AG04449 (cell line): ENCODE measurements at regions not wholly inside any gene's neighbourhood (a gene's known extent, or its start where the extent isn't known, plus 50 kb on each side); places are given as distances from the start of the nearest gene placed in this dataset.

Experiments
- CTCF ChIA-PET: fragments of 350-600 bp; formaldehyde crosslinking; extraction: SDS; loops from one replicate; lab custom pipeline; 2021; ENCODE audit warnings: antibody characterized with exemption; lab: Yijun Ruan, JAX
- POLR2A ChIA-PET: fragments of 400-600, 350-600 bp; formaldehyde crosslinking; extraction: SDS; loops from one replicate; lab custom pipeline; 2020; ENCODE audit warnings: antibody characterized with exemption, inconsistent platforms; lab: Yijun Ruan, JAX
- DNase-seq: peaks from one replicate; pipeline ENCODE4 v3.0.0-alpha.2; 2010; ENCODE audit warnings: low read depth, low spot score
- H3K4me3 ChIP-seq: 2 replicates; pipeline ENCODE4 v1.5.1; 2011; ENCODE audit warnings: low read depth, mild to moderate bottlenecking, control low read depth, low read length
- TF ChIP-seq, protein P1 (sequence below): IDR thresholded peaks from one replicate; pipeline ENCODE4 v1.5.1; 2011; ENCODE audit warnings: mild to moderate bottlenecking, moderate library complexity, low read length, control low read depth, inconsistent platforms; ENCODE audit not compliant: insufficient read depth; ENCODE audit errors: missing control alignments

DNA sequence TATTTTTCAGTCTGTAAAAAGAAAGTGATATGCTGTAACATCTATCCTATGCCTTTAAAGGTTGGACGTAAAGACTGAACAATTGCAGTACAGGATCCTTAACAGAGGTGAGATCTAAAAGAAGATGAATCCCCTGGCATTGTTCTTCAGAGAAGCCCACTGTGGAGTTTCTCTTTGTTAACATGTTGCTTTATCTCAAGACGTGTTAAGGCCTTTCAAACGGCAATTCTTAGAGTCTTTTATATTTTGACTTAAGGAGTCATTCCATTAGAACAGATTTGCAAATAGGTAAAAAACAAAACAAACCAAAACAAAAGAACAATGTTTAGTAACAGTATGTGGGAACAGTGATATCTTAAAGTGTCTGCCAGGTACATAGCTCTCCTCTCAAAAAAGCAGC, 225.1 kb upstream of the ZP4 start:
- POLR2A ChIA-PET: no interaction called here
- TF ChIP-seq, protein P1, sequence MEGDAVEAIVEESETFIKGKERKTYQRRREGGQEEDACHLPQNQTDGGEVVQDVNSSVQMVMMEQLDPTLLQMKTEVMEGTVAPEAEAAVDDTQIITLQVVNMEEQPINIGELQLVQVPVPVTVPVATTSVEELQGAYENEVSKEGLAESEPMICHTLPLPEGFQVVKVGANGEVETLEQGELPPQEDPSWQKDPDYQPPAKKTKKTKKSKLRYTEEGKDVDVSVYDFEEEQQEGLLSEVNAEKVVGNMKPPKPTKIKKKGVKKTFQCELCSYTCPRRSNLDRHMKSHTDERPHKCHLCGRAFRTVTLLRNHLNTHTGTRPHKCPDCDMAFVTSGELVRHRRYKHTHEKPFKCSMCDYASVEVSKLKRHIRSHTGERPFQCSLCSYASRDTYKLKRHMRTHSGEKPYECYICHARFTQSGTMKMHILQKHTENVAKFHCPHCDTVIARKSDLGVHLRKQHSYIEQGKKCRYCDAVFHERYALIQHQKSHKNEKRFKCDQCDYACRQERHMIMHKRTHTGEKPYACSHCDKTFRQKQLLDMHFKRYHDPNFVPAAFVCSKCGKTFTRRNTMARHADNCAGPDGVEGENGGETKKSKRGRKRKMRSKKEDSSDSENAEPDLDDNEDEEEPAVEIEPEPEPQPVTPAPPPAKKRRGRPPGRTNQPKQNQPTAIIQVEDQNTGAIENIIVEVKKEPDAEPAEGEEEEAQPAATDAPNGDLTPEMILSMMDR: no peak
- CTCF ChIA-PET: no interaction called here
- no peak for DNase-seq
- no peak overlapping the region for H3K4me3 ChIP-seq

DNA sequence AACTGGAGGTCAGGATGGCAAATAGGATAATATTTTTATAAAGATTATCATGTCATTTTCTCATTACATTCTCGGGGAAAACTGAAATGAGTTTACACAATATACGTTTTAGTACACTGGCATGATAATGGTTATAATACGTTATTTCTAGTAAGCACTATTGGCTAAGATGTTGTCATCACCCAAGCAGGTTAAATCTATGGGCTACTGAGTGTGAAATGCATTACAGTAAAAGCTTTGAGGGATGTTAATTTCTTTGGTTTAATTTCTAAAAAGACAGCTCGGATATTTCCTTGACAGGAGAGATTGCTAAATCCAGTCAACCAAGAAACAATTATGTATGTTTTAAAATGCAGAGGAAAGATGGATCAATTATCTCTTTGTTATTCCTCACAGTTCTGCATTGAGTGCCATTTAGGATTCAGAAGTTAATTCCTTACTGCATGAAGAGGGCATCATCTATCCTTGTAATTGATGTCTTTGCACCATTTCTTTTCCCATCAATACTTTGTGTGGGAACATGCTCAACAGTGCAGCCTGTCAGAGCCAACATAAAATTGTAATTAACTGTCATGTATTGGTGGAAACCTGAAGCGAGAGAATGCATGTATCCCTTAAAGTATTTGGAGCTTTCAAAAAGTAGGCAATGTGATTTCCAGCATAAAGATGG, 222.4 kb upstream of the ZP4 start:
- ChIA-PET POLR2A (no interaction called here), CTCF (no interaction called here)
- no peak overlapping the region for H3K4me3 ChIP-seq
- no peak for DNase-seq
- TF ChIP-seq, protein P1: no peak

DNA sequence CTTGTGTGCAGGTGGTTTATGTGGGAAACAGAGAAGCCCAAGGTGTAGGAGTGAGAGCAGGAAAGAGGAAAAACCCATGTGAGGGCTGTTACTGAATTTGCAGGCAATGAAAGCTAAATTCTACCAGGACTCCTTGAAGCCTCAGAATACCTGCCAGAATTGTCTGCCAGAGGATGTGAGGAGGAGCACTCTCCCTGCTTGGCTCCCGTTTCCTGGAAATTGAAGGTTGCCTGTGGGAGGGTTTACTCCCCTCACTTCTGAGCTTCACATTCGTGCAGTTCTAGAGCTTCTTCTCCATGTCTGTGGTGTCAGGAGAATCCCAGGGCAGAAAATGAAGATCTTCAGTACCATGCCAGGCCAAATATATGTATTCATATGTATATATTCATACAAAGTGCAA, 220.8 kb upstream of the ZP4 start:
- TF ChIP-seq, protein P1: no peak

DNA sequence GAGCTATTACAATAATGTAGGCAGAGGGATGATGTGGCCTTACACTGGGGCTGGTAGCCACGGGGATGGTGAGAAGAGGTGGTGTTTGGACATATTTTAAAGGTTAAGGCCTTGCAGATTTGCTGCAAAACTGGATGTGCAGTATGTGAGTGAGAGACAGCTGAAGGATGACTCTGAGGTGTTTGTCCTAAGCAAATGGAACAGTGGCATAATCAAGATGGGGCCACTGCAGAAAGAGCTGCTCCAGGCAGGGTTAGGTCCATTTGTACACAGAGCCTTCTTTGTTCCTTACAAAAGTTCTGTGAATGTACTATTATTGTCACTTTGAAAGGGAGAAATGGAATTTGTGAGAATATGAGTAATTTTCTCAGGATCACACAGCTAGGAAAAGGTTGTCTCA, 220.4 kb upstream of the ZP4 start:
- H3K4me3 ChIP-seq: no peak overlapping the region
- ChIA-PET POLR2A (no interaction called here), CTCF (no interaction called here)
- TF ChIP-seq, protein P1: no peak
- DNase-seq: no peak

More for the DNA sequence above, 220.8 kb upstream of the ZP4 start:
- ChIA-PET POLR2A (no interaction called here), CTCF (no interaction called here)
- no peak for DNase-seq
- no peak overlapping the region for H3K4me3 ChIP-seq

DNA sequence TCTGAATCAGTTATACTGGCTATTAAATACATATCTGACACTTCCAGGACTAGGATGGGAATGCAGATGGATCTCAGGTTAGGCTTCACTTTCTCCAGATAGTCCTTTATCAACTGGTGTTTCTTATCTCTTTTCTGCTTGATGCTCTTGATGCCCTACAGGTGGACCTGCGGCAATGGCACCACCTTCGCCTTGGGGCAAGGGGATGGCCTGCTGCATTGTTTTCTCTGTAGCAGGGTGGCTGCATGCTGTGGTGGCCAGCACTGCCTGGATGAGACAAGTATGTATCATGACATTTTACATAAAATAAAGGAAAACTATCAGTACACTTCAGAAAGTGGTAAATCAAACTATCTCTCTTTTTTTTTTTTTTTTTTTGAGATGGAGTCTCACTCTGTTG, 217.7 kb upstream of the ZP4 start:
- POLR2A ChIA-PET: no interaction called here
- no peak overlapping the region for H3K4me3 ChIP-seq
- TF ChIP-seq, protein P1: no peak
- no peak for DNase-seq
- CTCF ChIA-PET: no interaction called here

DNA sequence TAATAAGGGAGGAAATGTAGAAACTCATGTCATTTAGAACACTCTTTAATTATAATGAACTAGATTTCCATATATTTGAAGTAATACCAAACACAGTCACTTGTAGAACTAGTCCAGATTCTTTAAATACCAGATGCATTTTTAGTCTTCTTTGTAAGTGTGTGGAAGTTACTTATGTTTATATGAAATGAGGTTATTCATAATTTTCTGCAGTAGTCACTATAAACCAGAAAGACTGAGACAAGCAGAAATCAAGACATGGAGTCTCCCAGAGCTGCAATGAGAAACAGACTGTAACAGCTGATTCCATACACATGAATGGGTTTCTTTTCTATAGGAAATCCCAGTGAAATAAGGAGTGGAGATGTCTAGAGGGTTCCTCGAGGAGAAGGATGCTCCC, 216.6 kb upstream of the ZP4 start:
- no peak for DNase-seq
- TF ChIP-seq, protein P1: no peak
- POLR2A ChIA-PET: no interaction called here
- CTCF ChIA-PET: no interaction called here
- H3K4me3 ChIP-seq: no peak overlapping the region
